ENCODE measurements at regions not wholly inside any gene's neighbourhood (a gene's known extent, or its start where the extent isn't known, plus 50 kb on each side); places are given as distances from the start of the nearest gene placed in this dataset.

DNA sequence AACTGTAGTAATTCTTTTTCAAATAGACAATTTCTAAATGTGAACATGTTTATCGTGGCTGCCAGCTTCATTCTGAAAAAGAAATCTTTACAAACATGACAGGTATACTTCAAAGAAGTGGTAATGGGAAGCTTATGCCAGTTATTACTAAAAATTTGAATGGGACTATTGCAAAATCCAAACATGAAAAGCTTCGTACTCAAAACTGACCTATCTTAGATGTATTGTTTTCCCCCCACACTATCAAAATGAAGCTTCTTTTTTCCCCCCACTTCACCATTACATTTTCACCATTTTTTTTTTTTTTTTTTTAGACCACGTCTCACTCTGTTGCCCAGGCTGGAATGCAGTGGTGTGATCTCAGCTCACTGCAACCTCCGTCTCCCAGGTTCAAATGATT, 50.4 kb upstream of the SERTAD2 start:
- WGBS, 2 experiments (ENCODE audit: insufficient coverage in 2 of 2) = no CpG with 5 or more reads among the region's 4 CpGs
- H3K36me3 ChIP-seq (ENCODE audit: control insufficient read depth, insufficient read depth, low read length) = no peaks in the 10 kb centered on the region
- no peaks in the 10 kb centered on the region for H3K9me3 ChIP-seq (ENCODE audit: control insufficient read depth, low read length)
- H3K27ac ChIP-seq (ENCODE audit: low read depth, low read length, severe bottlenecking) = no peak overlapping the region
- H3K4me1 ChIP-seq (ENCODE audit: control insufficient read depth, insufficient read depth, low read length, poor library complexity, severe bottlenecking) = peaks cover 8% of the 10 kb centered on the region
- H3K4me3 ChIP-seq (ENCODE audit: extremely low read depth, insufficient read depth, low read length, poor library complexity, severe bottlenecking) = no peak overlapping the region

DNA sequence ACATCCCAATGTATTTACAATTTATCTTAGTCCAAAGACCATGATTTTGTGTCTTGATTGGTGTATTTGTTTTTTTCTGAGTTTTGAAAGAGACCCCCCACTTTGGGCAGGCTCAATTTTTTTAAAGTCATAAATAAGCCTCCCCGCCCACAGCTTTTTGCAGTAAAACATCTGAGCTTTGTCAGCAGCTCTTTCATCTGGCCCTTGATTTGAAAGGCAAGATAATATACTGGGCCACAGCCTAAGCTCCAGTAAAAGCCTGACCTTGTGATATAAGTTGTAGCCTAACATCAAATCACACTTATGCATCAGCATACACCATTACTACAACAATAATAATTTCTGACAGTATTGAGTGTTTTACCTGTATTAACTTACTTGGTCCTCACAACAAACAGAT, 51.3 kb upstream of the SERTAD2 start:
- Histone ChIP-seq H3K9me3 (ENCODE audit: control insufficient read depth, low read length) (no peaks in the 10 kb centered on the region), H3K36me3 (ENCODE audit: control insufficient read depth, insufficient read depth, low read length) (no peaks in the 10 kb centered on the region), H3K4me1 (ENCODE audit: control insufficient read depth, insufficient read depth, low read length, poor library complexity, severe bottlenecking) (peaks cover 5% of the 10 kb centered on the region), H3K4me3 (ENCODE audit: extremely low read depth, insufficient read depth, low read length, poor library complexity, severe bottlenecking) (no peak overlapping the region), H3K27ac (ENCODE audit: low read depth, low read length, severe bottlenecking) (no peak overlapping the region)
- no CpG with 5 or more reads among the region's 1 CpG for WGBS, 2 experiments (ENCODE audit: insufficient coverage in 2 of 2)

DNA sequence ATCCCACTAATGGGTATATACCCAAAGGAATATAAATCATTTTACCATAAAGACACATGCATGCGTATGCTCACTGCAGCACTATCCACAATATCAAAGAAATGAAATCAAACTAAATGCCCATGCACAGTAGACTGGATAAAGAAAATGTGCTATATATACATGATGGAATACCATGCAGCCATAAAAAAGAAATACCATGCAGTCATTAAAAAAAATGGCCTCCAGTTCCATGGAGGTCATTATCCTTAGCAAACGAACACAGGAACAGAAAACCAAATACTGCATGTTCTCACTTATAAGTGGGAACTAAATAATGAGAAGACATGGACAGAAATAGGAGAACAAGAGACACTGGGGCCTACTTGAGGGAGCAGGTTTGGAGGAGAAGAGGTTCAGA, 53.6 kb upstream of the SERTAD2 start:
- WGBS, 2 experiments (ENCODE audit: insufficient coverage in 2 of 2) = no CpG with 5 or more reads among the region's 2 CpGs
- no peaks in the 10 kb centered on the region for H3K36me3 ChIP-seq (ENCODE audit: control insufficient read depth, insufficient read depth, low read length)
- H3K4me1 ChIP-seq (ENCODE audit: control insufficient read depth, insufficient read depth, low read length, poor library complexity, severe bottlenecking) = peaks cover 9% of the 10 kb centered on the region
- H3K27ac ChIP-seq (ENCODE audit: low read depth, low read length, severe bottlenecking) = no peak overlapping the region
- no peaks in the 10 kb centered on the region for H3K9me3 ChIP-seq (ENCODE audit: control insufficient read depth, low read length)
- no peak overlapping the region for H3K4me3 ChIP-seq (ENCODE audit: extremely low read depth, insufficient read depth, low read length, poor library complexity, severe bottlenecking)

GRCh38 chr2:64708829-64709228, 55.1 kb upstream of the SERTAD2 start:
- peaks cover 9% of the 10 kb centered on the region for H3K4me1 ChIP-seq (ENCODE audit: control insufficient read depth, insufficient read depth, low read length, poor library complexity, severe bottlenecking)
- H3K36me3 ChIP-seq (ENCODE audit: control insufficient read depth, insufficient read depth, low read length) = no peaks in the 10 kb centered on the region
- H3K4me3 ChIP-seq (ENCODE audit: extremely low read depth, insufficient read depth, low read length, poor library complexity, severe bottlenecking) = no peak overlapping the region
- H3K27ac ChIP-seq (ENCODE audit: low read depth, low read length, severe bottlenecking) = no peak overlapping the region
- H3K9me3 ChIP-seq (ENCODE audit: control insufficient read depth, low read length) = no peaks in the 10 kb centered on the region
- 92 to 94% methylated on average over 2 to 3 of the region's 3 CpGs for WGBS, 2 experiments (ENCODE audit: insufficient coverage in 2 of 2)

- Histone ChIP-seq H3K9me3 (ENCODE audit: control insufficient read depth, low read length) (no peaks in the 10 kb centered on the region), H3K36me3 (ENCODE audit: control insufficient read depth, insufficient read depth, low read length) (no peaks in the 10 kb centered on the region), H3K4me1 (ENCODE audit: control insufficient read depth, insufficient read depth, low read length, poor library complexity, severe bottlenecking) (peaks cover 9% of the 10 kb centered on the region), H3K4me3 (ENCODE audit: extremely low read depth, insufficient read depth, low read length, poor library complexity, severe bottlenecking) (no peak overlapping the region), H3K27ac (ENCODE audit: low read depth, low read length, severe bottlenecking) (no peak overlapping the region)
- 91% methylated on average over 3 to 5 of the region's 7 CpGs for WGBS, 2 experiments (ENCODE audit: insufficient coverage in 2 of 2)
These were observed 57.6 kb upstream of the SERTAD2 start for GRCh38 chr2:64711252-64711800.

DNA sequence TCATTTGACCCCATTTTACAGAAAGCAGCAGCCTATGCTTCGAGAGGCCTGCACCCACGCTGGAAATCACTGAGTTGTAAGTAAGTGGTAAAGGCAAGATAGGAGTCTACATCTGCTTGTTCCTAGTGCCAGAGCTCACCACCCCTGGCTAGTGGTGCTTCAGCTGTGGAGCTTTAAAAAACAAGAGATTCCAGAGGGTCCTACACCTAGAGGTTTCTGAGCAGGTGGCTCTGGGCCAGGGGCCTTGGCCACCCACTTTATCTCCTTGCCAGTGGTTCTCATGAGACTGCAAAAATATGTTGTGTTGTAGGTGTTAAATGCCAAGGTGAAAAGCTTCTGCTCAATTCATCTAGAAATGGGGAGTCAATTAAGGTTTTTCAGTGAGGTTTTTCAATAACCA, 60.0 kb upstream of the SERTAD2 start:
- 86% methylated on average over 2 of the region's 2 CpGs; no CpG with 5 or more reads in 1 of the 2 experiments for WGBS, 2 experiments (ENCODE audit: insufficient coverage in 2 of 2)
- no peak overlapping the region for H3K4me3 ChIP-seq (ENCODE audit: extremely low read depth, insufficient read depth, low read length, poor library complexity, severe bottlenecking)
- peaks cover 14% of the 10 kb centered on the region for H3K4me1 ChIP-seq (ENCODE audit: control insufficient read depth, insufficient read depth, low read length, poor library complexity, severe bottlenecking)
- H3K36me3 ChIP-seq (ENCODE audit: control insufficient read depth, insufficient read depth, low read length) = no peaks in the 10 kb centered on the region
- no peak overlapping the region for H3K27ac ChIP-seq (ENCODE audit: low read depth, low read length, severe bottlenecking)
- H3K9me3 ChIP-seq (ENCODE audit: control insufficient read depth, low read length) = no peaks in the 10 kb centered on the region

- WGBS, 2 experiments (ENCODE audit: insufficient coverage in 2 of 2) = 88 to 94% methylated on average over 4 to 6 of the region's 7 CpGs
- Histone ChIP-seq H3K4me1 (ENCODE audit: control insufficient read depth, insufficient read depth, low read length, poor library complexity, severe bottlenecking) (peaks cover 5% of the 10 kb centered on the region), H3K4me3 (ENCODE audit: extremely low read depth, insufficient read depth, low read length, poor library complexity, severe bottlenecking) (no peak overlapping the region), H3K9me3 (ENCODE audit: control insufficient read depth, low read length) (no peaks in the 10 kb centered on the region), H3K36me3 (ENCODE audit: control insufficient read depth, insufficient read depth, low read length) (no peaks in the 10 kb centered on the region), H3K27ac (ENCODE audit: low read depth, low read length, severe bottlenecking) (no peak overlapping the region)
These were observed 62.9 kb upstream of the SERTAD2 start for GRCh38 chr2:64716569-64716968.

DNA sequence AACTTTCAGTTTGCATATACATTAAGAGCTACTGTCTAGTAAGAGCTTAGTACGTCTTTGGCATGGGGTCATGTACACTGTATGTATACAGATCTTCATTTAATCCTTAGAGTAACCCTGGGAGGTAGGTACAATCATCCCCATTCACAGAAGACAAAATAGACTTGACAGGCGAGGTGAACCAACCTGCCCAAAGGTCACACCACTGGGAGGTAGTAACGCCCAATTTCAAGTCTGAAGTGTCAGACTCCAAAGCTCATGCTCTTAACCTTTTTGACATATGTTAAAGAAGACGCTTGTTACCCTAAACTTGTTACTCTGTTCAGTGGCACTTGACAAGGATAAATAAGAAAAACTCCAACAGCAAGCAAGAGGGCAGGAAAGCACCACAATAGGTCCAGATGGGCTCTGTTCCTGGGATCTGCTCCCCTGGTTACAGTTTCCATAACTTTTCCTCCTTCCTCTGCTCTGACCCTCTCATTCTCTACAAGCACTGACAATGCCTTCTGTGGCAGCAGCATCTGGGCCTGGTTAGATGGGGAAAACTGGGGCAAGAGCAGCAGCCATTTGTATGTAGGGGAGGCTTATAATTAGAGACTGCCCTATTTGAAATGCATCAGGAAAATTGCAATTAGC, 64.7 kb upstream of the SERTAD2 start:
- H3K4me1 ChIP-seq (ENCODE audit: control insufficient read depth, insufficient read depth, low read length, poor library complexity, severe bottlenecking) = peaks cover 5% of the 10 kb centered on the region
- no peak overlapping the region for H3K4me3 ChIP-seq (ENCODE audit: extremely low read depth, insufficient read depth, low read length, poor library complexity, severe bottlenecking)
- 80 to 97% methylated on average over 2 to 3 of the region's 4 CpGs for WGBS, 2 experiments (ENCODE audit: insufficient coverage in 2 of 2)
- H3K36me3 ChIP-seq (ENCODE audit: control insufficient read depth, insufficient read depth, low read length) = no peaks in the 10 kb centered on the region
- no peak overlapping the region for H3K27ac ChIP-seq (ENCODE audit: low read depth, low read length, severe bottlenecking)
- H3K9me3 ChIP-seq (ENCODE audit: control insufficient read depth, low read length) = no peaks in the 10 kb centered on the region

DNA sequence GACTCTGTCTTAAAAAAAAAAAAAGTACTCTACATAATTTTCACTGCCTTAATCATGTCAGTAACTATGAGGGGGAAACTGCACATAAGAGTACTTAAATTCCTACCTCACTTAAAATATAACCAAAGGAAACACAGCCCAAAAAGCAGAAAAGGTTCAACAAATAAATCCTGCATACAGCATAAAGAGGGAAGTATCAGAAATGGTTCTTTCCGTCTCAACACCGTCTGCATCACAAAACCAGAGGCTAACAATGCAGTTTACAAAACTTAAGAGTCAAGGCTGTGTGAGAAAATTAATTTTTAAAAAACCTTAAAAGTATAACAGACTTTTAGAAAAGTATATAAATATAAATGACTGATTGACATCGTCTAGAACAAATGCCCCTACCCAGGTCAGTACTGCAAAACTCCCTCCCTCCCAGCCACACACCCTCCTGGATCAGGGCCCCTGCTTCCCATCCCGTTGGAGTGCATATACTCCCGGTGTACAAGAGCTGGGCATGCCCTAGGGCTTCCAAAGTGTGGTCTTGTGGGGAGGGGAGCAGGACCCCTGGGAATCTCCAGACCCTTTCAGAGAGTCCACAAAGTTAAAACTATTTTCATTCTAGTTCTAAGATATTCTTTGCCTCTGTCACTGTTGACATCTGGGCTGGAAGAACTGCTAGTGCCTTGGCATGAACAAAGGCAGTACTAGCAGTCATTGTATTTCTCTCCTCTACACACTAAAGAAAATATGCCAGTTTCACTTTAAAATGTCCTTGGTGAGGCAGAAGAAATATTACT, 67.0 kb upstream of the SERTAD2 start:
- H3K27ac ChIP-seq (ENCODE audit: low read depth, low read length, severe bottlenecking) = no peak overlapping the region
- WGBS, 2 experiments (ENCODE audit: insufficient coverage in 2 of 2) = 67% methylated on average over 2 of the region's 5 CpGs; no CpG with 5 or more reads in 1 of the 2 experiments
- H3K4me1 ChIP-seq (ENCODE audit: control insufficient read depth, insufficient read depth, low read length, poor library complexity, severe bottlenecking) = peaks cover 5% of the 10 kb centered on the region
- no peaks in the 10 kb centered on the region for H3K36me3 ChIP-seq (ENCODE audit: control insufficient read depth, insufficient read depth, low read length)
- no peak overlapping the region for H3K4me3 ChIP-seq (ENCODE audit: extremely low read depth, insufficient read depth, low read length, poor library complexity, severe bottlenecking)
- no peaks in the 10 kb centered on the region for H3K9me3 ChIP-seq (ENCODE audit: control insufficient read depth, low read length)

DNA sequence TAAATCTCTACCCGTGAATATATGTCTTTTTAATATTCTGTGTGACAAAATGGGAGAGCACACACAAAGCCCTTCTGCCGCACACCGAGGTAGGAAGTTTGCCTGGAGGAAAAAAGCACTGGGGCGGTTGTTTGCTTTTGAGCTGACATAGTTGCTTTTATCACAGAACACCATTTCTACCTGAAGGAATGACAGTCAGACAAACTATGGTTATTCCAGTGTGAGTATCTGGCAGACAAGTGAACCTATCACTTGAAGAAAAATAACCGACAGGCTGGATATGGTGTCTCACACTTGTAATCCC, 67.6 kb upstream of the SERTAD2 start:
- Histone ChIP-seq H3K27ac (ENCODE audit: low read depth, low read length, severe bottlenecking) (no peak overlapping the region), H3K9me3 (ENCODE audit: control insufficient read depth, low read length) (no peaks in the 10 kb centered on the region), H3K36me3 (ENCODE audit: control insufficient read depth, insufficient read depth, low read length) (no peaks in the 10 kb centered on the region), H3K4me1 (ENCODE audit: control insufficient read depth, insufficient read depth, low read length, poor library complexity, severe bottlenecking) (peaks cover 5% of the 10 kb centered on the region), H3K4me3 (ENCODE audit: extremely low read depth, insufficient read depth, low read length, poor library complexity, severe bottlenecking) (no peak overlapping the region)
- 87 to 100% methylated on average over 1 to 3 of the region's 5 CpGs for WGBS, 2 experiments (ENCODE audit: insufficient coverage in 2 of 2)

Data from mesodermal cell (in vitro differentiated cells).